SK-N-MC (cell line): ENCODE measurements at regions not wholly inside any gene's neighbourhood (a gene's known extent, or its start where the extent isn't known, plus 50 kb on each side); places are given as distances from the start of the nearest gene placed in this dataset.

Experiments
- DNase-seq: peaks from one replicate; pipeline ENCODE4 v3.0.0-alpha.2; 2011; ENCODE audit warnings: low read depth, low spot score
- H3K27ac ChIP-seq: fragments of 200-600 bp; sonication (generic); 2 replicates; pipeline ENCODE4 v1.5.1; 2016; ENCODE audit warnings: mixed run types
- H3K36me3 ChIP-seq: fragments of 200-600 bp; sonication (generic); 2 replicates; pipeline ENCODE4 v1.6.1; 2017; ENCODE audit warnings: antibody characterized with exemption, low read length, mixed read lengths; ENCODE audit not compliant: insufficient read depth
- H3K4me3 ChIP-seq: fragments of 200-600 bp; sonication (generic); 2 replicates; pipeline ENCODE4 v1.5.1; 2016
- H3K9ac ChIP-seq: fragments of 200-600 bp; sonication (generic); 2 replicates; pipeline ENCODE4 v1.8.0; 2017; ENCODE audit warnings: mixed run types, mixed read lengths; ENCODE audit not compliant: insufficient read length
- H3K9me3 ChIP-seq: fragments of 200-600 bp; sonication (generic); 2 replicates; pipeline ENCODE4 v1.6.1; 2017; ENCODE audit warnings: low read depth, mild to moderate bottlenecking, antibody characterized with exemption, low read length, moderate library complexity, mixed read lengths
- EZH2 ChIP-seq: fragments of 200-600 bp; sonication (generic); IDR thresholded peaks from one replicate; pipeline ENCODE4 v1.6.1; 2017; ENCODE audit warnings: antibody characterized with exemption
- FOXP2 ChIP-seq: optimal IDR thresholded peaks from 2 replicates; pipeline ENCODE3; 2011; ENCODE audit warnings: mild to moderate bottlenecking, moderate library complexity; ENCODE audit not compliant: insufficient read depth; ENCODE audit errors: extremely low read length, control extremely low read depth
- POLR2AphosphoS5 ChIP-seq: IDR thresholded peaks from 2 replicates; pipeline ENCODE4 v1.6.1; 2012; ENCODE audit warnings: mild to moderate bottlenecking, low read depth, low read length, borderline replicate concordance

GRCh38 chr2:120613742-120614571 lies 121.7 kb upstream of the GLI2 start:
- TF ChIP-seq POLR2AphosphoS5 (no peak), FOXP2 (no peak), EZH2 (no peak)
- no peak overlapping the region for H3K9ac ChIP-seq
- no peaks in the 10 kb centered on the region for H3K9me3 ChIP-seq
- H3K27ac ChIP-seq = no peak overlapping the region
- H3K36me3 ChIP-seq = no peaks in the 10 kb centered on the region
- no peak overlapping the region for H3K4me3 ChIP-seq
- DNase-seq = no peak

GRCh38 chr2:120614901-120615300 lies 120.8 kb upstream of the GLI2 start:
- Histone ChIP-seq H3K36me3 (no peaks in the 10 kb centered on the region), H3K9me3 (no peaks in the 10 kb centered on the region), H3K27ac (no peak overlapping the region), H3K4me3 (no peak overlapping the region), H3K9ac (no peak overlapping the region)
- no peak for DNase-seq
- no peak for TF ChIP-seq POLR2AphosphoS5
- TF ChIP-seq FOXP2 = no peak
- no peak for TF ChIP-seq EZH2

- no peaks in the 10 kb centered on the region for H3K36me3 ChIP-seq
- H3K9ac ChIP-seq = no peak overlapping the region
- H3K4me3 ChIP-seq = no peak overlapping the region
- no peak for DNase-seq
- no peaks in the 10 kb centered on the region for H3K9me3 ChIP-seq
- no peak overlapping the region for H3K27ac ChIP-seq
- TF ChIP-seq FOXP2 = no peak
- no peak for TF ChIP-seq POLR2AphosphoS5
- no peak for TF ChIP-seq EZH2
Measured at GRCh38 chr2:120616261-120616660, 119.4 kb upstream of the GLI2 start.

DNA sequence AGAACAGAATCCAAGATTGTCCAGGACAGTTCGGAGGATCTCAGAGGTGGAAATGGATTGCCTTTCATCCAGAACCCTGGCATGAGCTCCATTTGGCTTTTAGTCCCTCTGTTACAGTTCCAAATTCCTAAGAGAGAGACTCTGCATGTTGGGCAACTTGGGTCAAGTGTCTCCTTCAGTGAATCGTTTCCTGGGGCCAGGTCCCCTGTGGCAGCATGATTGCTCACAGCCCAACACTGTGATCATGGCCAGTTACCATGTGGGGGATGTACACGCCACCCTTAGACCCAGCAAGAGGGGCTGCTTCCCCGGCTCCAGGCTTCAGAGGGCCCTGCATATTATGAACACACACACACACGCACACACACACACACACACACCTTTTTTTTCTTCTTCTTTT lies 118.6 kb upstream of the GLI2 start:
- no peak overlapping the region for H3K27ac ChIP-seq
- H3K36me3 ChIP-seq = no peaks in the 10 kb centered on the region
- no peak overlapping the region for H3K9ac ChIP-seq
- no peak for DNase-seq
- H3K4me3 ChIP-seq = no peak overlapping the region
- H3K9me3 ChIP-seq = no peaks in the 10 kb centered on the region
- TF ChIP-seq POLR2AphosphoS5 (no peak), FOXP2 (no peak), EZH2 (no peak)

DNA sequence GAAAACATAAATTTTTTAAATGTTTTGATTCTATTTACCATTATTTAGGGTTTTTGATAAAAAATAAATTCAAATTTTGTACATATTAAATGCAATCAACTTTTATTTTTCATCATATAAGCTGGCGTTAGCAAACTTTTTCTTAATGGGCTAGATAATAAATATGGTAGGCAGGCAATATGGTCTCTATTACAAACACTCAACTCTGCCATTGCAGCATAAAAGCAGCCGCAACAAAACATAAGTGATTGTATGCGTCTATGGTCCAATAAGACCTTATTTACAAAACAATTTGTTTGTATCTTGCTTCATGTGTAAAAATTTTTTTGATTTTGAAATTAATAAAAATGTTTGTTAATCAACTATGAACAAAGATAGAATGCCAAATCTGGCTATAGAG lies 116.8 kb upstream of the GLI2 start:
- DNase-seq = no peak
- Histone ChIP-seq H3K9me3 (no peaks in the 10 kb centered on the region), H3K9ac (no peak overlapping the region), H3K36me3 (no peaks in the 10 kb centered on the region), H3K4me3 (no peak overlapping the region), H3K27ac (no peak overlapping the region)
- TF ChIP-seq POLR2AphosphoS5 (no peak), EZH2 (no peak), FOXP2 (no peak)

GRCh38 chr2:120619579-120619978 lies 116.1 kb upstream of the GLI2 start:
- no peaks in the 10 kb centered on the region for H3K36me3 ChIP-seq
- H3K27ac ChIP-seq = no peak overlapping the region
- no peak for DNase-seq
- no peak for TF ChIP-seq POLR2AphosphoS5
- no peak for TF ChIP-seq FOXP2
- no peak for TF ChIP-seq EZH2
- no peaks in the 10 kb centered on the region for H3K9me3 ChIP-seq
- no peak overlapping the region for H3K4me3 ChIP-seq
- no peak overlapping the region for H3K9ac ChIP-seq

- Histone ChIP-seq H3K9ac (no peak overlapping the region), H3K4me3 (no peak overlapping the region), H3K27ac (no peak overlapping the region), H3K9me3 (no peaks in the 10 kb centered on the region), H3K36me3 (no peaks in the 10 kb centered on the region)
- no peak for TF ChIP-seq EZH2
- TF ChIP-seq POLR2AphosphoS5 = no peak
- TF ChIP-seq FOXP2 = no peak
- DNase-seq = no peak
Measured at GRCh38 chr2:120620025-120620793, 115.5 kb upstream of the GLI2 start.

DNA sequence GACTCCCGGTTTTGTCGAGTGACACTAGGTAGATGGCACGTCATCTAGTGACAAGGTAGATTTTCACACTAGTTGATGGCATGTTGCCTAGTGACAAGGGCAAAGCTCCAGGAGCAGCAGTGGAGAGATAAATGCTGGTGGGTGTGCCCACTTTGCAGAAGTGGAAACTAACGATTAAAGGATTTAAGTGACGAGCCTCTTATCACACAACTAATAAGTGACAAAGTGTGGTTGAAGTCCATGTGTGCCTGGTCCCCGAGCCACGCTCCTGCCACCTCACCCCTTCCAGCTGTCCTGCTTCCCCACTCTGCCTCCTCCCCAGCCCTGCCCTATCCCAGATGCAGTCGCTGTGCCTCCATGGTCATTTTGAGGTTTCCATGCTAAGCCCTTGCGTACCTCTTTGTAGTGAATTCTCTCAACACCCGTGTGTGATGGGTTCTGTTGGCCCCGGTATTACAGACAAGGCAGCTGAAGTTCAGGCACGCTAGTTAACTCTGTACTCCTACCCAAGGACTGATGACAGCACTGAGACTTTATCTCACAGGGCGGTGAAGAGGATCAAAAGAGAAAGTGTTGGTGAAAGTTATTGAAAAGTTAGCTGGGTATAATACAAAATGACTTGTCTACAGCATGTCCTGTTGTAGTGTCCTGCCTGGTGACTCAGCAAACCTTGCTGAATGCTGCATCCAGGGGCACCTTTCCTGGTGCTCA lies 113.4 kb upstream of the GLI2 start:
- no peak overlapping the region for H3K9ac ChIP-seq

More for the DNA sequence above, 113.4 kb upstream of the GLI2 start:
- Histone ChIP-seq H3K27ac (no peak overlapping the region), H3K36me3 (no peaks in the 10 kb centered on the region), H3K9me3 (no peaks in the 10 kb centered on the region), H3K4me3 (no peak overlapping the region)
- TF ChIP-seq EZH2 (no peak), POLR2AphosphoS5 (no peak), FOXP2 (no peak)
- DNase-seq = no peak
